Hematopoietic multipotent progenitor cell treated with erythropoietin and hydrocortisone succinate and interleukin-3 and kit ligand, for 6 days (in vitro differentiated cells): ENCODE measurements at regions not wholly inside any gene's neighbourhood (a gene's known extent, or its start where the extent isn't known, plus 50 kb on each side); places are given as distances from the start of the nearest gene placed in this dataset.
"Not testable (repeated sequence)": the region's sequence is repeated elsewhere in the genome, so short reads cannot be mapped to it uniquely, and the experiment has no call there.

Experiments used
- DNase-seq: peaks from one replicate; pipeline ENCODE4 v3.0.0-alpha.2; 2015

- DNase-seq = no peak
These were observed 158.3 kb upstream of the MAP3K1 start for GRCh38 chr5:56656846-56657726.

- DNase-seq = no peak
These were observed 163.5 kb upstream of the MAP3K1 start for GRCh38 chr5:56651893-56652292.

GRCh38 chr5:56650386-56650785, 165.0 kb upstream of the MAP3K1 start:
- DNase-seq = no peak

- no peak for DNase-seq
These were observed 165.8 kb upstream of the MAP3K1 start for GRCh38 chr5:56649569-56649968.

GRCh38 chr5:56648460-56649034, 166.8 kb upstream of the MAP3K1 start:
- DNase-seq = no peak

- peak; percentile 24 for DNase-seq
These were observed 168.1 kb upstream of the MAP3K1 start for GRCh38 chr5:56647099-56647850.

- DNase-seq = no peak
These were observed 173.6 kb upstream of the MAP3K1 start for GRCh38 chr5:56641635-56642260.

- peak; percentile 48 for DNase-seq
These were observed 174.5 kb upstream of the MAP3K1 start for GRCh38 chr5:56640763-56641406.

GRCh38 chr5:56639476-56639875, 175.9 kb upstream of the MAP3K1 start:
- no peak for DNase-seq

GRCh38 chr5:56638768-56639238, 176.5 kb upstream of the MAP3K1 start:
- DNase-seq = no peak

- DNase-seq = no peak
These were observed 177.2 kb upstream of the MAP3K1 start for GRCh38 chr5:56638061-56638621.

GRCh38 chr5:56637321-56637920, 177.9 kb upstream of the MAP3K1 start:
- no peak for DNase-seq

- no peak for DNase-seq
These were observed 181.4 kb upstream of the MAP3K1 start for GRCh38 chr5:56633950-56634349.

GRCh38 chr5:56632939-56633338, 182.4 kb upstream of the MAP3K1 start:
- no peak for DNase-seq

GRCh38 chr5:56632199-56632598, 183.2 kb upstream of the MAP3K1 start:
- DNase-seq = no peak

- DNase-seq = peak; percentile 11
These were observed 183.6 kb upstream of the MAP3K1 start for GRCh38 chr5:56631719-56632118.

- DNase-seq = not testable (repeated sequence)
These were observed 186.7 kb upstream of the MAP3K1 start for GRCh38 chr5:56628616-56629015.

GRCh38 chr5:56625541-56625940, 189.8 kb upstream of the MAP3K1 start:
- no peak for DNase-seq

- no peak for DNase-seq
These were observed 190.6 kb upstream of the MAP3K1 start for GRCh38 chr5:56624751-56625150.

GRCh38 chr5:56622141-56622540, 193.2 kb upstream of the MAP3K1 start:
- DNase-seq = no peak

- no peak for DNase-seq
These were observed 194.3 kb upstream of the MAP3K1 start for GRCh38 chr5:56620903-56621677.
